RCC 7860 (cell line): ENCODE measurements at regions not wholly inside any gene's neighbourhood (a gene's known extent, or its start where the extent isn't known, plus 50 kb on each side); places are given as distances from the start of the nearest gene placed in this dataset.
"Not testable (repeated sequence)": the region's sequence is repeated elsewhere in the genome, so short reads cannot be mapped to it uniquely, and the experiment has no call there.

Experiments
- DNase-seq: peaks from one replicate; pipeline ENCODE4 v3.0.0-alpha.2; 2015; ENCODE audit warnings: low spot score
- FAIRE-seq: peaks from 2 replicates; lab custom pipeline; 2012; peaks lifted over from hg19 to GRCh38; lab: Jason Lieb, UNC

DNA sequence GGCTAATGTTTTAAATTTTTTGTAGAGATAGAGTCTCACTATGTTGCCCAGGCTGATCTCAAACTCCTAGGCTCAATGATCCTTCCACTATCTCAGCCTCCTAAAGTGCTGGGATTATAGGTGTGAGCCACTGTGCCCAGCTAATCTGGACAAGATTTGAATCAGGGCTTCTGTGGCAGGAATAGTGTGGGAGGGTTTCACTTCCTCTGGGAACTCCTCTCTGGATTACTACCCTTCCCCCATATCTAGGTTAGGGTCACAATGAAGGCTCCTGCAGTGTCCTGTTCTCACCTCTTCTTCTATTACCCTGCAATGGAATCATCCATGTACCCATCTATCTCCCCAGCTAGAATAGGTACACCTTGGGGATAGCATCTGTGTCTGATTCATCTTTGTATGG lies 133.6 kb upstream of the RAB4A start:
- DNase-seq (no peak), FAIRE-seq (no peak)

GRCh38 chr1:229138058-229138457 lies 132.9 kb upstream of the RAB4A start:
- FAIRE-seq (no peak), DNase-seq (no peak)

DNA sequence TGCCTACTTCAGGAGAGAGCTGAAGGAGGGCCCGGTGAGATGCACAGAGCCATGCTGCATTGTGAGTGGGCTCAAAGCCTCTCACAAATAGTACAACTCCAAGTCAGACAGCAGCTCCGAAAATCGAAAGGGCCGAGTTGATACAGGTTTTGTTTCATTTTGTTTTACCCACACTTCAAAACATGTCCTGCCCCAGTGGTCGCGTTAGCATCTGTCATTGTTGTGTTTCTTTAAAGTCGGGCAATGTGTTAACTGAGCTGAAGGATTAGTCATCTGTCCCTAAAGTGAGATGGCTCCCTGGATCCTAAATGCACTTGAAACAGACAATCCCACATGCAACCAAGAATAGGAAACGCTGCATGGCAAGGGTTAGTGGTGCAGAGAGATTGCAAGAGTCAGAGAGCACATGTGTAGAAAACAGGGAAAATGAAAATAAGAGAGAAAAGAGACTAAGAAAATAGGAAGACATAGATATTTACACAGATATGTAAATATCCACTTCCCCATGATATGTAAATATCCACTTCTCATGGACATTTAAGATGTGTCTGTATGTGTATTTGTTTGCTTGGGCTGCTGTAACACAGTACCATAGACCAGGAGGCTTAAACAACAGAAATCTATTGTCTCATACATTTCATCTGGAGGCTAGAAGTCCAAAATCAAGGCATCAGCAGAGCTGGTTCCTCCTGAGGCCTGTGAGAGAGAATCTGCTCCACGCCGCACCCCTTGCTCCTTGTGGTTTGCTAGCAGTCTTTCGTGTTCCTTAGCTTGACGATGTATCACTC lies 131.4 kb upstream of the RAB4A start:
- FAIRE-seq (no peak), DNase-seq (no peak)

GRCh38 chr1:229140119-229140396 lies 130.9 kb upstream of the RAB4A start:
- FAIRE-seq: no peak
- DNase-seq: no peak

GRCh38 chr1:229141271-229141670 lies 129.6 kb upstream of the RAB4A start:
- no peak for FAIRE-seq

GRCh38 chr1:229141689-229142377 lies 129.1 kb upstream of the RAB4A start:
- DNase-seq: no peak
- no peak for FAIRE-seq

More at GRCh38 chr1:229141271-229141670, 129.6 kb upstream of the RAB4A start:
- no peak for DNase-seq

DNA sequence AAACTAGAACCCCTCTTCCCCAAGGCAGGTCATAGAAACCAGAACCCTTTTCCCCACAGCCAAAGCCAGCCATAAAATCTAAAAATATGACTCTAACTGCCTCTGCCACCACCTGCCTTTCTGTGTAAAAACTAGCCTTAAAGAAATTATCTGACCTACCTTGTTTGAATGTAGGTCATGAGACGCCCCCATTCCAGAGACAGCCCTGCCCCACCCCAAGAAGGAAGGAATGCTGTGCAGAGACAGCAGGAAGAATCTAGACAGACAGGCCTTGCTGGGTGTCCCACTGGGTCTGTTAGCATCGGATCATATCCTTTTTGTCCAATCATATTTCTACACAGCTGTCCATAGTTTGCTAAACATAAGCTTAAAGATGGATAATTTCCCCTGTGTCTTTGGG lies 128.4 kb upstream of the RAB4A start:
- DNase-seq: no peak
- FAIRE-seq: no peak

DNA sequence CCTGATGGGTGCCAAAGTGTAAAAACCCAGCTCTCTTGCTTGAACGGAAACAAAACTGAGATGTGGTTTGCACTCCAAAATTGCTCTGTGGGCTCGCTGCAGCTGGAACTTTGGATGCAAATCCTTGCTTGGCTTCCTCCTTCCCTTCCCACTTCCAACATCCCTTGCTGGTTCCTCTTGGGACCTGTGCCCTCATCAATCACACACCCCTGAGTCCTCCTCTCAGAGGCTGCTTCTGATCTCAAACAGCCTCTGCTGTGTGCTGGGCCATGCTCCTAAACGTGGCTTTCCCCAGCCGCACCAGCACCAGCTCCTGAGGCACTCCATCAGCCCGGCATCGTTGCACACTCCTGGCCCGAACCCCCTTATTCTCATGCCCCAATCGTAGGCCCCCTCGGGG lies 124.3 kb upstream of the RAB4A start:
- DNase-seq (no peak), FAIRE-seq (no peak)

- DNase-seq: no peak
- no peak for FAIRE-seq
Measured at GRCh38 chr1:229147072-229147471, 123.8 kb upstream of the RAB4A start.

GRCh38 chr1:229148041-229148671 lies 122.8 kb upstream of the RAB4A start:
- DNase-seq (peak; percentile 76), FAIRE-seq (no peak)

GRCh38 chr1:229148743-229149142 lies 122.2 kb upstream of the RAB4A start:
- FAIRE-seq: no peak
- no peak for DNase-seq

DNA sequence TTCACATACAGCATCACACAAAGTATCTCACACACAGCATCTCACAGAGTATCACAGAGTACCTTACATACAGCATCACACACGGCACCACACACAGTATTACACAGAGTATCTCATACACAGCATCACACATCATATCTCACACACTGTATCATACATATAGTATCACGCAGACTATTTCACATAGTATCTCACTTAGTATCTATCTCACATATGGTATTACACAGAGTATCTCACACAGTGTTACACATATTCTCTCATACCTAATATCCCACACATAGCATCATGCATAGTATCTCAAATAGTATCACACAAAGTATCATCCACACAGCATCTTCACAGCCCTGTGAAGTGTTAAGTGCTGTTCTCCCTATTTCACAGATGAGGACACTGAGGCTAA lies 121.5 kb upstream of the RAB4A start:
- no peak for FAIRE-seq
- no peak for DNase-seq

GRCh38 chr1:229150518-229150917 lies 120.4 kb upstream of the RAB4A start:
- DNase-seq: no peak
- no peak for FAIRE-seq

GRCh38 chr1:229151412-229151811 lies 119.5 kb upstream of the RAB4A start:
- not testable (repeated sequence) for DNase-seq, FAIRE-seq

- FAIRE-seq: no peak
- DNase-seq: no peak
Measured at GRCh38 chr1:229152311-229152710, 118.6 kb upstream of the RAB4A start.

DNA sequence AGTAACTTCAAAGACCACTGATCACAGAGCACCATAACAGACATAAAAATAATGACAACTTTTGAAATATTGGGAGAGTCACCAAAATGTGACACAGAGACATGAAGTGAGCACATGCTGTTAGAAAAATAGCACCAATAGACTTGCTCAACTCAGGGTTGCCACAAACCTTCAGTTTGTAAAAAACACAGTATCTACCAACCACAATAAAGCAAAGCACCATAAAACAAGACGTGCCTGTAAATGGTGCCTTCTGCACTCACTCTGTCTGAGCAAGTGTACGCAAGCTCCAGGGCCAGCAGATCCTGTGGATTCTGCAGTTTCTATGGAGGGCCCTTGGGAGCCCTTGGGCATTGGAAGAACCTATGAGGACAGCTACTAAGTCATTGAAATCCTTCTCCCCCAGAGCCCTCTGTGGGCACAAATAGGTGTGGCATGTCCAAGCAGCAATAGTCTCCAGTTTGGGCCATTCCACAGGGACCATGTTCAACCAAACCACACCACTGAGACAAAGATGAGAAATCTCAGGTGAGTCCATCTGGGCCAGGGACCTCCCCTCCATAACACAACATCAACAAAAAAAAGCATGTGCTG lies 116.9 kb upstream of the RAB4A start:
- no peak for FAIRE-seq
- no peak for DNase-seq

DNA sequence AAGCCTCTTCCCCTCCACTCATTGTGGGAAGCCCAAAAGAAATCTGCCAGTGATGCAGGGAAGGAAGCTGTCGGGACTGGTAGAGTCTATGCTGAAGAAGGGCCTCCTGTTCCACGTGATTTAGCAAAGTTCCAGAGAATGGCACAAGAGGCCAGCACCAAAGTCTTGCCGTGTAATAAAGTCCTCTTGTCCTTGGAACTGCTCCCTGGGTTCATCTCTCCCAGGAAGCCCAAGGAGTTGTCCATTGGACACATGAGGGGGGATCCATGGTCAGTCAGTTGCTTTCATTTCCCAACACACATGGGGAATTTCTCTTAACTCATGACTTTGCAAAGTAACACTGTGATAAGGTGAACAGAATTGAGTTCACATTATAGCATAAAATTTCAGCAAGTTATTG lies 116.1 kb upstream of the RAB4A start:
- DNase-seq (no peak), FAIRE-seq (no peak)

GRCh38 chr1:229155472-229155871 lies 115.4 kb upstream of the RAB4A start:
- no peak for DNase-seq
- FAIRE-seq: no peak

DNA sequence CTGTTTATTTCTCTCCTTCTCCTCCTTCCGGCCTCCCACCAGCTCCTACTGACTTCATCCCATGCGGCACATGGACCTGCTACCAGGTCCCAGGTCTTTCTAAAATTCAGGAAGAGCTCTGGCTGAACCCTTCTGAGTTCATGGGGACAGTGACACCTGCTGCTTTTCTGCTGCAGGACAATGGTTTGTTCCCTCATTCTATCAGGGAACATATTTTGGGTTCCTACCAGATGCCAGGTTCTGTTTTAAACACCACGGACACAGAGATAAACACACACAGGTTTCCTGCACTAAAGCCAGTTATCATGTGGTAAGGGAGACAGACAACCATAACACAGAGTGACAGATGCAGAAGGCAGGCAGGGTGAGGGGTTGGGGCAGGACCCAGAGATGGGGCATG lies 114.0 kb upstream of the RAB4A start:
- DNase-seq (no peak), FAIRE-seq (no peak)

GRCh38 chr1:229157480-229157879 lies 113.4 kb upstream of the RAB4A start:
- no peak for FAIRE-seq

GRCh38 chr1:229158341-229158921 lies 112.5 kb upstream of the RAB4A start:
- DNase-seq (no peak), FAIRE-seq (no peak)

More at GRCh38 chr1:229157480-229157879, 113.4 kb upstream of the RAB4A start:
- DNase-seq: no peak
